Bone marrow (tissue), 2 donors: ENCODE measurements at regions not wholly inside any gene's neighbourhood (a gene's known extent, or its start where the extent isn't known, plus 50 kb on each side); places are given as distances from the start of the nearest gene placed in this dataset.

Source experiments
- DNase-seq, 2 donors: peaks; one replicate each; lab custom pipeline; 2025; lab: John Stamatoyannopoulos, UW

DNA sequence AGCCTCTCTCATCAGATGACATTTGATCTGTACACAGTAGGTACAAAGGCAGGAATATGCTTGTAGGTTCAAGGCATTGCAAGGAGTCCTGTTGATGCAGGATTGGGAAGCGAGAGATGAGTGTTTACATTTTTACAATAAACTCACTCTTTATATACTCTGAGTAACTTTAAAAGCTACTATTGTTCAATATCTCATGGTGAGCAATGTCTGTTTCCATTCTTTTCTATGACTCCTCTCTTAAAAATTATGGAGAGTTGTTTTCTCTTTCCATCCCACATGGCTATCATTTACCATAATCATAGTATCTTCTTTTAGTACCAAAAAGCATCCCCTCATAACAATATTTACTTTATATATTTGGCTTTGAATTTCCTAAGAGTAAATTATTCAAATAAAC is 314.0 kb upstream of the CDIN1 start:
- DNase-seq, result no peak

- no peak for DNase-seq
Measured at GRCh38 chr15:36271048-36271447, 308.4 kb upstream of the CDIN1 start.

GRCh38 chr15:36275656-36276055 is 303.8 kb upstream of the CDIN1 start:
- DNase-seq, result no peak

DNA sequence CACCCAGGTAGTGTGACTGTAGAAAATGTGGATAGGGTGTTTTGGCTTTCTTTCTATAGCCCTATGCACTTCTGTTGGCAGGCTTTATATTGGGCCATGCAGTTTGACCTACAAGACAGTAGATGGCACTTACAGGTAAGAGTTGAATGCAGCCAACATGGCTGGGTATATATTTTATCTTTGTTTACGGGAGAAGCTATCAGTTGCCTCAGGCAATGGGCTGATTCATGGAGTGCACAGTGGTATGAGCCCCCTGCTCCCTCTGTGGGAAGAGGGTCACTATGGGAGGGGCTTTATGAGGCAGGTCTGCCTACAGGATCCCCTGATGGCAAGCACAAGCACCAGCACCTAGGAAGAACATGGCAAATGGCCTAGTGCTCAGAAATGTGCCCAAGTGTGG is 301.2 kb upstream of the CDIN1 start:
- no peak for DNase-seq

GRCh38 chr15:36282821-36283220 is 296.6 kb upstream of the CDIN1 start:
- DNase-seq, result no peak

DNA sequence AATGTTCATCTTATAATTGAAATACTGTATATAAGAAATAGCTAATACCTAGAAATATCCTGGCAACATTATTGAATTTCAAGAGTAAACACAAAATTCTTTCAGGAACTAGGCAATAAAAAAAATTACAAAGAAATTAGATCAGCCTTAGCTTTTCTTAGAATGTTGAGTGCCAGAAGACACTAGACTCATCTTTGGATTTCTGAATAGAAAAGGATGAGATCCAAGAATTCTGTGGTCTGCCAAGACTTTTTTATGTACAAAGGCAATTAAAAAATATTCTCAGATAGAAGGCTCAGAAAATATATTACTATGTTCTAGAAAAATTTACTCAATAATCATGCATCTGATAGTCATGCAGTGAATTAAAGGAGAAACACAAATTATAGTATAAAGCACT is 294.5 kb upstream of the CDIN1 start:
- no peak for DNase-seq

GRCh38 chr15:36291501-36291900 is 287.9 kb upstream of the CDIN1 start:
- no peak for DNase-seq

- no peak for DNase-seq
Measured at GRCh38 chr15:36294359-36294758, 285.1 kb upstream of the CDIN1 start.

DNA sequence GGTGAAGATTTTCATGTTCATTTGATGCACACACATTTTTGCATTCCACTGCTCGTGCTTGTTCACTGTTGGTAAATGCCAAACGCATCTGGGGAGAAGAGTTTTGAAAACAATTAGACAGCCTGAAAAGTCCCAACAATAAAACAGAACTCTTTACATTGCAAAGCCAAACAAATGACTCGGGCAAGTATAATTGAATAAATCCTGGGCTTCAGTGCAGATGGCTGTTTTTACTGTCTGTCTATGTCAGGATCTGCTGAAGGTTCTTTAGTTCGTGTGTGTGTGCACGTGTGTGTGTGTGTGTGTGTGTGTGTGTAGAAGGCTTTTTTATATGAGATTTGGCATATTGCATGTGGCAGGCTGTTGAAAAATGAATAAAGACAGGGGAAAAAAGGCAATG is 277.5 kb upstream of the CDIN1 start:
- DNase-seq, result no peak

- no peak for DNase-seq
Measured at GRCh38 chr15:36313021-36313420, 266.4 kb upstream of the CDIN1 start.

DNA sequence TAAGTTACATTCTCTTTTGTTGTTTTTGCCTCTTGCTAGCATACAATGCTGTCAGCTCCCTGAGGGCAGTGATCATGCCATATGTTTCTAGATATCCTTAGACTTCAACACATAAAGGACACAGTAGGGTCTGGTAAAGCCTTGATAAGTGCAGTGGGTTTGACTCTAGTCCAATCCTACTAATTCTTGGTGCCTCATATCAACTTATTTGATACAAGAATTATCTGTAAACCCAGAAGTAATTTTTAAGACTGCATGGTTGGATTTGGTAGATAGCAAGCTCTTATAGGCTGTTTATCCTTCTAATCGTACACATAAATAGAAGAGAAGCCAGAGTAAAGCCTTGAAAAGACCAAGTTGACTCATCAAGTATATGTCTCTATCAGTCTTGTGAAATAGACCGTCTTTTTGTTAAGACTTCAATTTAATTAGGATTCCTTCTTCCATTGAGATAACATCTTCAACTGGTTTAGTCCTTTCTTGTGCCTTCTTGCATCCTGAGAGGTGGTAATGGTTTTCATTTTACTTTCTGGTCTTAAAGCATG is 265.6 kb upstream of the CDIN1 start:
- DNase-seq, result no peak

GRCh38 chr15:36315649-36316048 is 263.8 kb upstream of the CDIN1 start:
- DNase-seq, result no peak

DNA sequence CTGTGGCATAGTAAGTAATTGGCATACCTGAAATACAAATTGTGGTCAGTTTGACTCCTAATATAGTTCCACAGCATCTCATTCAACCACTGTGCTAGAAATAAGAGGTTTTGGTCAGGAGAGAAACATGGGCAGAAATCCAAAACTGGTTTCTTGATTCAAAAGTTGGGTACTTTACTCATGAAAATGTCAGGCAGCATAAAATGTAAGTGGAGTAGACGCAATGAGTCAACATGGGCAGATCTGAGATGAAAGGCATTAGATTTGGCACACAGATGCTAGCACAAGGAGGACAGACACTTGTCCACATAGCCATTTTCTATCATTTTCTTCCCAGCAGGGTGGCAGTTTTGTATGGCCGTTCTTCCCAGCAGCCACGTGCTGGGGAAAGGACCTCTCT is 255.8 kb upstream of the CDIN1 start:
- no peak for DNase-seq

DNA sequence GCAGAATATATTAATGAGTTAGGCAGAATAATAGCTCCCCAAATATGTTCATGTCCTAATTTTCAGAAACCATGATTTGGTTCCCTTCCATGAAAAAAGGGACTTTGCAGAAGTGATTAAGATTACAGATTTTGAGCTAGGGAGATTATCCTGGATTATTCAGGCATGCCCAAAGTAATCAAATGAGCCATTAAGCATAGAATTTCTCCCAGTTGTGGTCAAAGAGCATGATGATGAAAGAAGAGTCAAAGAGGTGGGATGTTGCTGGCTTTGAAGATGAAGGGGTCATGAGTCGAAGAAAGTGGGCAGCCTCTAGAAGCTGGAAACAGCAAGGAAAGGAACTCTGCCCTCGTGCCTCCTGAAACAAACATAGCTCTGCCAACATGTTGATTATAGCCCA is 254.2 kb upstream of the CDIN1 start:
- DNase-seq, result no peak

GRCh38 chr15:36329592-36329991 is 249.8 kb upstream of the CDIN1 start:
- DNase-seq, result no peak

GRCh38 chr15:36330598-36330997 is 248.8 kb upstream of the CDIN1 start:
- DNase-seq, result no peak

- no peak for DNase-seq
Measured at GRCh38 chr15:36331531-36332275, 247.7 kb upstream of the CDIN1 start.

- DNase-seq, result no peak
Measured at GRCh38 chr15:36332301-36332700, 247.1 kb upstream of the CDIN1 start.

DNA sequence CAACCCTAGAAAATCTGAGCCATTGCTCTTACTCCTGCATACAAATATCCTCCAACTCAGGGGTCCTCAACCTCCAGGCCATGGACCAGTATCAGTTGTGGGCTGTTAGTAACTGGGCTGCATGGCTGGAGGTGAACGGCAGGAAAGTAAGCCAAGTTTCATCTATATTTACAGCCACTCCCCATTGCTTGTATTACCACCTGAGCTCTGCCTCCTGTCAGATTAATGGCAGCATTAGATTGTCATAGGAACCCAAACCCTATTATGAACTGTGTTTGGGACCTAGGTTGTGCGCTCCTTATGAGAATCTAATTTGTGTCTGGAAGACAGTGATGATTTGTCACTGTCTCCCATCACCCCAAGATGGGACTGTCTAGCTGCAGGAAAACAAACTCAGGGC is 246.5 kb upstream of the CDIN1 start:
- no peak for DNase-seq

DNA sequence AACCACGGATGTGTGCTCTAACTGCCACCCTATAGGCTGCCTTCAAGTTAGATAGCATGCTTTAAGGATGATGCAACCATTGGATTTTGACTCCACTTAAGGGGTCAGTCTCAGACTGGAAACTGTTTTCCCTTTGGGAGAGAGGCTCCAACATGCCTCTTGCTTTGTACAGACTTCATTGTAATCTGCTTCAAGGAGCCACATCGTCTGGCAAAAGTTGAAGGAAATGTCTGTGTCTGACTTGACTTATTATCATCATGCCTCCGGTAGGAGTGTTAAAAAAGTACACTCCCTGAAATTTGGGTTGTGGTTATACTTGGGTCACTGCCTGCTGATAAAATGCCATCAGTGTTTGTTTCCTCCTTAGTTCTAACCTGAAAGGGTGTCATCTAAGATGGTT is 245.4 kb upstream of the CDIN1 start:
- no peak for DNase-seq

DNA sequence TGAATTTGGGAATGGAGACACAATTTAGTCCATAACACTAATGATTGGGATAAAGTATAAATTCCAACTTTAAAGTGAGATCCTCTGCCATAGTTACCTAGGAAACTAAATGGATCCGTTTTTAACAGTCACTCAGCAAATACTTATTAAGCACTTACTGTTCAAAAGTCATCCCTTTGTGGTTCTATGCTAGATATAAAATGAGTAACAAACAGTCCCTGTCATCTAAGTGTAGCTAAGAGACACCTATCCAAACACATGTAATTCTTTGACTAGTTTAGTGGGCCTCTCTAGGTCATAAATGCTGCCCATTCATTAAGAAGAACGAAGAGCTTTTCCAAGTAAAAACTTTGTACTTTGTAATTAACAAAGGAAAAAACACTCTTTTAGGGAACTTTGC is 244.2 kb upstream of the CDIN1 start:
- no peak for DNase-seq

DNA sequence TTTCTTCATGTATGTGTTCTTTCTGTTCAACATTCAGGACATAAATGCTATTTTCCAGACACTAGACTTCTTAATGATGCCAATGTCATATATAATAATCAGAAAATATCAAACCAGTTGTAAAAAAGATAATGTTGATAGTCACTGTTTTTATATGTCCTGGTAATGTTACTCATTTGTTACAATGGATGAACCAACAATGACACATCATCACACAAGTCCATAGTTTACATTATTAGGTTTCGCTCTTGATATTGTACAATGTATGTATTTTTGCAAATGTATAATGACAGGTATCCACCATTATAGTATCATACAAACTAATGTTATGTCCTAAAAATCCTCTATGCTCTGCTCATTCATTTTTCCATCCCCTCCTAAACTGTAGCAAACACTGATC is 243.8 kb upstream of the CDIN1 start:
- no peak for DNase-seq

DNA sequence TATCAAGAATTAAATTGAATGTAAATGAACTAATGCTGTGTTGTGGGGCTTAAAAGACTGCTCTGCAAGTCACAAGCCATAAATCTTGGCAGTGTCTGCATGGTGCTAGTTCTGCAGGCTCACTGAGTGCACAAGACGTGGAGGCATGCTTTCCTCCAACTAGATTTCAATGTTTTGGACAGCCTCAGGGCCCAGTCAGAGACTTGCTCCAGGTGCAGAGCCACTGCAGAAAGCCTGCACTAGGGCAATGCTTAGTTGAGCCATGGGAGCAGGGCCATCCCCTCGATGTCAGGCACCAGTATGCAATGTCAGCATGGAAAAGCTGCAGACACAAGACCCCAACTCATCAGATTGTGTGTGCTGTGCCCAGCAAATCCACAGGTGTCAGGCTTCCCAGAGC is 234.5 kb upstream of the CDIN1 start:
- DNase-seq, result no peak

GRCh38 chr15:36347272-36347858 is 232.1 kb upstream of the CDIN1 start:
- no peak for DNase-seq
